Activated T-helper 9 cell treated with anti-CD3 and anti-CD28 coated beads, Interleukin-2, amount 50 U/mL, for 16 hours (primary cell): ENCODE measurements at regions not wholly inside any gene's neighbourhood (a gene's known extent, or its start where the extent isn't known, plus 50 kb on each side); places are given as distances from the start of the nearest gene placed in this dataset.

Experiments
- DNase-seq: peaks from one replicate; pipeline ENCODE4 v3.0.0-alpha.2; 2020; ENCODE audit warnings: low read depth

DNA sequence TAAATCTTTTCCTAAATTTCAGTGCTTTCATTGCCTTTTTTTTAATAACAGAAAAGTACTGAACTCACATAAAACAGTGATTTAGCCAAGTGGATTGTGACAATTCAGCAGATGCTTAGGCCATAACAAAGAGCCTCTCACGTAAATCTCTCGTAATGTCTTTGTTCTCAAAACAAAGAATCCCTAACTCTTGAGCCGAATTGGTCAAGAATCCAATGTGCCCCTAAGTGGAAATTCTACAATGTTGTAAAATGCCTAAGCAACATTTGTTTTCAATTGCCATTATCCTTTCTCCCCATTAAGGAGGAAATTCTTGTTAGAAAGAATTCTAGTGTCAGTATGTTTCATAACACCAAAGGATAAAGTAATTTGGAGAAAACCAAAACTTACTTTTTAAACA lies 235.7 kb upstream of the THBS1 start:
- DNase-seq: no peak

- no peak for DNase-seq
These were observed 233.4 kb upstream of the THBS1 start for GRCh38 chr15:39347453-39347852.

DNA sequence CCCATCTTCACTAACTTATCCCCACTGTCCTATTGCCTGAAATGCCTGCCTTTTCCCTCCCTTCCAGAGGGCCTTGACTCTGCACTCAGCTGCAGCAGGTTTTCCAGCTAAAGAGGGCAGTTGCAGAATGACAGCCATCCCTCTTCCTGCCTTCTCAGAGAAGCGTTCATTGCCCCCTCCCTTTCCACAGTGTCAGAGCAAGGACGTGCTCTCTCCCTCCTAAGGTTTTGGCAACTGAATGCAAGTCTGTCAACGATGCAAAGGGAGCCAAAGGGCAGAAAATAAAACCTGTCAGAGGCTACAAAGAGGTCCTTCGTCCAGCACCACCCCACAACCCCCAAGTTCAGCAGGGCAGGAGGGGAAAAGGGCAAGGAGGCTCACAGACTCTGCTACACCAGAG lies 230.1 kb upstream of the THBS1 start:
- DNase-seq: no peak

- DNase-seq: no peak
These were observed 226.7 kb upstream of the THBS1 start for GRCh38 chr15:39354189-39354588.

GRCh38 chr15:39357480-39358268 lies 223.2 kb upstream of the THBS1 start:
- no peak for DNase-seq

DNA sequence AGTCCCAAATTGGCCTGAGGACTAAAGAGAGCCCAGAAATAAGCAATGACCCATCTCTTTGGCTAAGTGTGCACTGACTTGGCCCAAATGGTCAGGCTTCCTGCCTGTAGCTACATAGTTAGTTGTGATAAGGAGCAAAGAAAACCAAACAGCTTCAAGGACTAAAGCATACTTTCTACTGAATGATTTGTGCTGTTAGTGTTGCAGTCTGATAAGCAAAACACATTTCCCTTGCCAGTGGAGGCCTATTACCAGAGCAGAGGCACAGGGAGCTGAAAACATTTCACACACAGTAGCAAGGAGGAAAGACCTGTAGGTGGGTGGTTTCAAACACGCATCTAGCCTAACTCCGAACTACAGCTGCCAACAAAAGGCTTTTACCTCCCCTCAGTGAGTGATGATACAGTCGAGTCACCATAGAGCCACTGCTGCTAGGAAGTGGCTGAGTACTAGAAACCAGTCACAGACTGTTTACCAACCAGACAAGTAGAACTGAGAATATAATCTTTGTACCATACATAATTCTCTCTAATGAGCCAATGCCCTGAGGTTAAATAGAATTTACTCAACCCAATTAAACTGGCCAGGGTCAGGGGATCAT lies 222.3 kb upstream of the THBS1 start:
- DNase-seq: no peak

GRCh38 chr15:39359771-39360170 lies 221.1 kb upstream of the THBS1 start:
- DNase-seq: no peak

GRCh38 chr15:39360452-39360851 lies 220.4 kb upstream of the THBS1 start:
- DNase-seq: no peak

- DNase-seq: no peak
These were observed 219.4 kb upstream of the THBS1 start for GRCh38 chr15:39361497-39361896.

- no peak for DNase-seq
These were observed 217.9 kb upstream of the THBS1 start for GRCh38 chr15:39362821-39363561.

DNA sequence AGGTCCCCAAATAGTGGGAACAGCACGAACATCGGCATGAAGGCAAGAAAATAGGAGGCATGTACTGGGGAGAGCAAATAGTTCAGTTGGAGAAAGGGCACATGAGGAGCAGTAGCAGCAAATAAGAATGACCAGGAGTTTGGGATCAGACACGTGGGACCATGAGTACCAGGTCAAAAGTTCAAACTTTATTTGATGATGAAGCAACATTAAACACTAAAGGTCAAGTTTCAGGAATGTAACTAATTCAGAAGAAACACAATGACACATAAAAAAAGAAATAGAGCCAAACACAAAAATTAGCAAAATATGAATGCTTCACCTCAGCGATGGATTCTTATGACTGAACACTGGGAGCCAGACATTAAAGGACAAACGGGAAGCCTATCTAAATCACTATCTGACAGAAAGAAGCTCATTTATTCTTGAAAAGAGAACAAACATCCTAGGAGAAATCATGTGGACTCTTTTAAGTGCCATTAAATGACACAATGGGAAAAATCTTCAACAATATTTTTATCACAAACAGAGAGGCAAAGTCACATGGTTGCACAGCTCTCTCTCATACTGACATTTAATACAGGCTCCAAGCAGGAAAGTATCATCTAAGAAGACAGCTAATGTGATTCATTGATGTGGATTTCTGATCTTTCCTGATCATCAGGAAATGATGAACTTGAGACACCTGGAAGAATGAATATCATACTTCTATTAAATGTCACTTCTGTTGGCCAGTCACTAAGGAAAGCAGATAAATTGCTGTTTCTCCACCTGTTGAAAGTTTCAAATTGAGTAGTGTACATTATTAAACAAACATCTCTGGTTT lies 216.9 kb upstream of the THBS1 start:
- no peak for DNase-seq

GRCh38 chr15:39364721-39365120 lies 216.2 kb upstream of the THBS1 start:
- DNase-seq: no peak

DNA sequence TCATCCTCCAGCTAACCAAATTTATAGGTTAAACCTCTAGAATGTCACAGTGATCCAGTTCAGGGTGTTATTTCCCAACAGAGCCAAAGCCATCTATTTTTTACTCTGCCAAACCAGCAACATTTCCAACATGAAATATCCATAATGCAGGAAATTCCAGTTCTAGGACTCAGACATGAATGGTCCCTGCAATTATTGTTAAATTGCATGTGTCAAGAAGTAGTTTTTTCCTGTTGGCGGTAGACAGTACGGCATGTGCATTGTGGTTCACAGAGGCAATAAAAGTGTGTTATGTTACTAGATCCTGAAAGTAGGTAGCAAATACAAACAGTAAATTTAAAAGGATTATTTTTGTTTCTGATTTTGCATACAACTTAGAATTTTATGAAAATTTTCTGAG lies 215.7 kb upstream of the THBS1 start:
- DNase-seq: no peak

GRCh38 chr15:39365873-39366272 lies 215.0 kb upstream of the THBS1 start:
- DNase-seq: no peak

DNA sequence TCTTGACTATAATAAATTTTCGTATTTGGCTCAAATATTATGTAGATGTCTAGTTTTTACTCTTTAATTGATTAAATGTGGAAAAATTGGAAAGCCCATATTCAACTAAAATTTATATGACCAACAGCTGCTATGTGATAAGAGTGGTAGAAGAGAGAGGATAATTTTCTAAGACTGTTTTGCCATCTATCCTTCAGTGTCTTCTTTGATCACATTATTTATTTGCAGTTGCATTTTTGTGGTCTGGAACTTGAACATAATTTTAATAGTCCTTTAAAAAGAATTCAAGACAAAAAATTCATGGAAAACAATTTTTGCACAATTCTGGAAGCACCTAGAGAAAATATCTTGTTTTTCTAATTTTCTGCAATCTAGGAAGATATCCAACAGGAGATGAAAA lies 213.3 kb upstream of the THBS1 start:
- no peak for DNase-seq

DNA sequence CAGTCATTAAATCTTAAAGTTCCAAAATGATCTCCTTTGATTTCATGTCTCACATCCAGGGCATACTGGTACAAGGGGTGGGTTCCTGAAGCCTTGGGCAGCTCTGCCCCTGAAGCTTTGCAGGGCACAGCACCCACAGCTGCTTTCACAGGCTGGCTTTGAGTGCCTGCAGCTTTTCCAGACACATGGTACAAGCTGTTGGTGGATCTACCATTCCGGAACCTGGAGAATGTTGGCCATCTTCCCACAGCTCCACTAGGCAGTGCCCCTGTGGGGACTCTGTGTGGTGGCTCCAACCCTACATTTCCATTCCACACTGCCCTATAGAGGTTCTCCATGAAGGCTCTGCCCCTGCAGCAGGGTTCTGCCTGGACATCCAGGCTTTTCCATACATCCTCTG lies 211.1 kb upstream of the THBS1 start:
- DNase-seq: no peak

DNA sequence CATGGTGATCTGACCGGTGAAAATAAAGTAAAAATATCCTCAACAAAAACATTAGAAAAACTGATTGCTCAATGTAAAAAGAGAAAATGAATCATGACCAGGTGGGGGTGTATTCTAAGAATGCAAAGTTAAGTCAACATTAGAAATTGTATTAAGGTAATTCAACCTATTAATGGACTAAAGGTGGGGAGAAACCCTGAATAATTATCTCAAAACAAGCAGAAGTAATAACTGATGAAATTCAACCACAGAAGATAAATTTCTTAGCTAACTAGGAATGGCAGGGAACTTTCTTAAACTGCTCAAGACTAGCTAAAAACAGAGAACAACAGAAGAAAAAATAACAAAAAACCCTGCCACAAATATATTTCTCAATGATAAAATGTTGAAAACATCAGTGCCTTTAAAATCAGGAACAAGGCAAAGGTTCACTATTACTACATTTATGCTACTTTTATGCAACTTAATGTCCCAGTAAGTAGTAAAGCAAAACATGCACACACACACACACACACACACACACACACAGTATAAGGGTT lies 204.4 kb upstream of the THBS1 start:
- no peak for DNase-seq

GRCh38 chr15:39381517-39381916 lies 199.4 kb upstream of the THBS1 start:
- no peak for DNase-seq

- no peak for DNase-seq
These were observed 192.8 kb upstream of the THBS1 start for GRCh38 chr15:39388118-39388517.

- DNase-seq: no peak
These were observed 189.6 kb upstream of the THBS1 start for GRCh38 chr15:39391230-39391629.

DNA sequence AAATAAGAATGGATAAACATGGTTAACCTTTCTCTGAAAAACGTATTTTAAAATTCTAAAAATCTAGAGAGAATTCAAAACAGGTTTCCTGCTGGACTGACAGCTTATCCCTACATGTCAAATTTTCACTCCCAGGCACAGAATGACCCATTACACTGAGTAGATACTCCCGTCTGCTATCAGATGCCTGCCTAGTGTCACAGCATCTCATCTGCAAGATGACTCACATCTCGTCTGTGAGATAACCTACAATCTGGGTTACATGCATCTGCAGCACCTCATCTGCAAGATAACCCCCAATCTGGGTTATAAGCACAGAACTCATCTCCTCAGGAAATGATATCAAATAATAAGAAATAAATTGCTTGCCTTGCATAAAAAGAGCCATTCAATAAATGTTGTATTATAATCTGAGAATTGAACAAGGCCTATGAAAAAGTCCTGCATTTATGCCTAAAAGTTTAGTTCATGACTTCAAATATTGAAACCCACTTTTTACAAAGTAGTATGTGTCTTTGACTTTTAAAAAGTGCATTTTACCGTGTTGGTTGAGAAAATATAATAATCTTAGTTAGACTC lies 188.3 kb upstream of the THBS1 start:
- DNase-seq: no peak
